ENCODE measurements at regions not wholly inside any gene's neighbourhood (a gene's known extent, or its start where the extent isn't known, plus 50 kb on each side); places are given as distances from the start of the nearest gene placed in this dataset.
"Not testable (repeated sequence)": the region's sequence is repeated elsewhere in the genome, so short reads cannot be mapped to it uniquely, and the experiment has no call there.

DNA sequence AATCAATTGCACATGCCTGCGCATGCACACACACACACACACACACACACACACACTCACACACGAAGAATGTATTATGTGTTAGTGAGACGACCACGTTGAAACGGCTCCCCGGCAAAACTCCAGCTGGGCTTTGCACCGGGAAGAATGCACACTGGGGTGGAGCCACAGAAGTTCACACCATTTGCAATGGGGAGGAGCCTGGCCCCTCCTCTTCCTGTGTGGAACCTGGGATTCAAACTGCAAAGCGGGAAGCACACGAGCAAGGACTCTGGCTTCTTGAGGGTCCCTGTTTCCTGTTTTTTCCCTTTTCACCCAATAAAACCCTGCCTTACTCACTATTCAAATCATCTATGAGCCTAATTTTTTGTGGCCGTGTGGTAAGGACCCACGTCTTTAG is 304.0 kb upstream of the TMEFF2 start:
- no peak for FAIRE-seq
- Histone ChIP-seq H3K27ac (no peak overlapping the region), H3K9me3 (no peaks in the 10 kb centered on the region), H3K4me3 (no peak overlapping the region), H3K27me3 (no peaks in the 10 kb centered on the region), H3K4me1 (no peaks in the 10 kb centered on the region), H3K36me3 (no peaks in the 10 kb centered on the region)
- 77 to 80% methylated on average over 11 of the region's 11 CpGs for WGBS, 2 donors
- DNase-seq, result no peak
- intact Hi-C loops (cut with DNase I), result no loop called here
- TF ChIP-seq, protein P1, sequence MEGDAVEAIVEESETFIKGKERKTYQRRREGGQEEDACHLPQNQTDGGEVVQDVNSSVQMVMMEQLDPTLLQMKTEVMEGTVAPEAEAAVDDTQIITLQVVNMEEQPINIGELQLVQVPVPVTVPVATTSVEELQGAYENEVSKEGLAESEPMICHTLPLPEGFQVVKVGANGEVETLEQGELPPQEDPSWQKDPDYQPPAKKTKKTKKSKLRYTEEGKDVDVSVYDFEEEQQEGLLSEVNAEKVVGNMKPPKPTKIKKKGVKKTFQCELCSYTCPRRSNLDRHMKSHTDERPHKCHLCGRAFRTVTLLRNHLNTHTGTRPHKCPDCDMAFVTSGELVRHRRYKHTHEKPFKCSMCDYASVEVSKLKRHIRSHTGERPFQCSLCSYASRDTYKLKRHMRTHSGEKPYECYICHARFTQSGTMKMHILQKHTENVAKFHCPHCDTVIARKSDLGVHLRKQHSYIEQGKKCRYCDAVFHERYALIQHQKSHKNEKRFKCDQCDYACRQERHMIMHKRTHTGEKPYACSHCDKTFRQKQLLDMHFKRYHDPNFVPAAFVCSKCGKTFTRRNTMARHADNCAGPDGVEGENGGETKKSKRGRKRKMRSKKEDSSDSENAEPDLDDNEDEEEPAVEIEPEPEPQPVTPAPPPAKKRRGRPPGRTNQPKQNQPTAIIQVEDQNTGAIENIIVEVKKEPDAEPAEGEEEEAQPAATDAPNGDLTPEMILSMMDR (IDR thresholded peaks at IDR 0.05), result no peak
- ATAC-seq, result no peak

GRCh38 chr2:192488158-192488557 is 293.4 kb upstream of the TMEFF2 start:
- H3K27ac ChIP-seq; intact Hi-C loops (cut with DNase I); H3K4me3 ChIP-seq; H3K27me3 ChIP-seq; H3K36me3 ChIP-seq; ATAC-seq; DNase-seq; H3K9me3 ChIP-seq; H3K4me1 ChIP-seq: not testable (repeated sequence)
- FAIRE-seq, result peak; percentile 20
- 21 to 40% methylated on average over 1 of the region's 1 CpG for WGBS, 2 donors

GRCh38 chr2:192487636-192488035 is 292.9 kb upstream of the TMEFF2 start:
- Histone ChIP-seq H3K4me3 (no peak overlapping the region), H3K4me1 (no peaks in the 10 kb centered on the region), H3K27ac (no peak overlapping the region), H3K27me3 (no peaks in the 10 kb centered on the region), H3K36me3 (no peaks in the 10 kb centered on the region), H3K9me3 (no peaks in the 10 kb centered on the region)
- DNase-seq (no peak), ATAC-seq (no peak), FAIRE-seq (no peak)
- intact Hi-C loops (cut with DNase I), result no loop called here
- TF ChIP-seq, protein P1 (IDR thresholded peaks at IDR 0.05), result no peak
- 73 to 76% methylated on average over 11 of the region's 11 CpGs for WGBS, 2 donors

GRCh38 chr2:192484903-192485302 is 290.2 kb upstream of the TMEFF2 start:
- no peak for DNase-seq
- intact Hi-C loops (cut with DNase I), result no loop called here
- no peaks in the 10 kb centered on the region for H3K36me3 ChIP-seq
- H3K4me1 ChIP-seq, result no peaks in the 10 kb centered on the region
- no peak for FAIRE-seq
- no peaks in the 10 kb centered on the region for H3K27me3 ChIP-seq
- no peak overlapping the region for H3K27ac ChIP-seq
- H3K4me3 ChIP-seq, result no peak overlapping the region
- no peak for ATAC-seq
- WGBS, 2 donors, result 60 to 71% methylated on average over 1 of the region's 1 CpG
- H3K9me3 ChIP-seq, result no peaks in the 10 kb centered on the region
- TF ChIP-seq, protein P1 (IDR thresholded peaks at IDR 0.05), result no peak

- H3K27ac ChIP-seq, result no peak overlapping the region
- no peaks in the 10 kb centered on the region for H3K36me3 ChIP-seq
- H3K9me3 ChIP-seq, result no peaks in the 10 kb centered on the region
- no peak overlapping the region for H3K4me3 ChIP-seq
- DNase-seq, result no peak
- TF ChIP-seq, protein P1 (IDR thresholded peaks at IDR 0.05), result no peak
- no peaks in the 10 kb centered on the region for H3K27me3 ChIP-seq
- intact Hi-C loops (cut with DNase I), result no loop called here
- no peaks in the 10 kb centered on the region for H3K4me1 ChIP-seq
- WGBS, 2 donors, result 69 to 70% methylated on average over 3 of the region's 3 CpGs
- FAIRE-seq, result no peak
- no peak for ATAC-seq
Measured at GRCh38 chr2:192480984-192481383, 286.3 kb upstream of the TMEFF2 start.

DNA sequence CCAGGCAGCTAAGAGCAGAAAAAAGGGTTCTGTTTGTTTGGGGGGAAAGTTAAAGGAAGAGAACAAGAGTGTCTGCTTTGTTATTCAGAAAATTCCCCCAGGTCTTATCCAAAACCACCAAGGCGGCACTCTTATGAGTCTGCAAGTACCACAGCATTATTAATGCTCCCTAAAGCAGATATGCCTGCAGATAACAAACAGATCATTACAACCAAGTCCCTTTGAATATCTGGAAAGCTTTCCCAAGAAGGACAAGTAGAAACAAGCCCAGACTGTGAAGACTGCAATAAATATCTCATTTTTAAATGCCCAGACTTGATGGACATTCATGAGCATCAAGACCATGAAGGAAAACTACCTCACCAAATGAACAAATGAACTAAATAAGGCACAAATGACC is 278.6 kb upstream of the TMEFF2 start:
- H3K27ac ChIP-seq, result no peak overlapping the region
- H3K27me3 ChIP-seq, result no peaks in the 10 kb centered on the region
- DNase-seq (no peak), ATAC-seq (no peak), FAIRE-seq (no peak)
- peaks cover 0 to 3% (median 0%) of the 10 kb centered on the region in 3 donors for H3K4me1 ChIP-seq
- 0% methylated on average over 1 of the region's 1 CpG for WGBS, 2 donors
- H3K4me3 ChIP-seq, result no peak overlapping the region
- TF ChIP-seq, protein P1 (IDR thresholded peaks at IDR 0.05), result no peak
- no peaks in the 10 kb centered on the region for H3K9me3 ChIP-seq
- no peaks in the 10 kb centered on the region for H3K36me3 ChIP-seq
- intact Hi-C loops (cut with DNase I), result no loop called here
